IMR-90 (cell line): ENCODE measurements at regions not wholly inside any gene's neighbourhood (a gene's known extent, or its start where the extent isn't known, plus 50 kb on each side); places are given as distances from the start of the nearest gene placed in this dataset.

ENCODE experiments used
- ATAC-seq: fragments of 200-7000 bp; cut with Tn5 transposase; 2 replicates; pipeline ENCODE4 v1.9.1; 2020; ENCODE audit warnings: low read depth, mild to moderate bottlenecking, moderate library complexity
- BruUV-seq: library from RNA; stranded (reverse); fragments of 400-500 nt; replicated peaks from 2 replicates; lab custom pipeline; 2021; lab: Mats Ljungman, UMichigan
- CTCF ChIA-PET: fragments of 300-600 bp; formaldehyde crosslinking; extraction: SDS; loops from one replicate; lab custom pipeline; 2021; ENCODE audit warnings: antibody characterized with exemption; lab: Yijun Ruan, JAX
- POLR2A ChIA-PET: fragments of 300-600 bp; sonication (Branson Sonifier 250); formaldehyde crosslinking; loops from one replicate; lab custom pipeline; 2022; ENCODE audit warnings: antibody characterized with exemption; ENCODE audit not compliant: unreplicated experiment; lab: Charles Lee
- DNase-seq: peaks from one replicate; pipeline ENCODE4 v3.0.0; 2013
- H2AFZ ChIP-seq: replicated peaks from 2 replicates; pipeline ENCODE3; 2013; ENCODE audit warnings: low read length, mild to moderate bottlenecking; ENCODE audit not compliant: poor library complexity
- H2AK5ac ChIP-seq: 2 replicates; pipeline ENCODE4 v1.6.1; 2013; ENCODE audit warnings: low read depth, low read length, inconsistent platforms
- H2AK9ac ChIP-seq: replicated peaks from 2 replicates; pipeline ENCODE3; 2013; ENCODE audit warnings: mild to moderate bottlenecking, low read depth, low read length, moderate library complexity; ENCODE audit not compliant: poor library complexity
- H2BK120ac ChIP-seq: 2 replicates; pipeline ENCODE4 v1.6.1; 2013; ENCODE audit warnings: low read depth, low read length, inconsistent platforms
- H2BK15ac ChIP-seq: 3 replicates; pipeline ENCODE4 v1.6.1; 2013; ENCODE audit warnings: low read depth, low read length, inconsistent platforms
- H2BK20ac ChIP-seq: 2 replicates; pipeline ENCODE4 v1.6.1; 2013; ENCODE audit warnings: low read depth, mild to moderate bottlenecking, inconsistent platforms, low read length, moderate library complexity
- H2BK5ac ChIP-seq: 2 replicates; pipeline ENCODE4 v1.6.1; 2013; ENCODE audit warnings: mild to moderate bottlenecking, low read depth, low read length, inconsistent platforms; ENCODE audit not compliant: poor library complexity, severe bottlenecking
- H3K14ac ChIP-seq: replicated peaks from 2 replicates; pipeline ENCODE4 v1.6.1; 2013; ENCODE audit warnings: low read depth, low read length, inconsistent platforms
- H3K18ac ChIP-seq: 2 replicates; pipeline ENCODE4 v1.6.1; 2013; ENCODE audit warnings: low read depth, low read length, control low read depth
- H3K23ac ChIP-seq: 2 replicates; pipeline ENCODE4 v1.6.1; 2013; ENCODE audit warnings: low read depth, low read length, inconsistent platforms
- H3K27ac ChIP-seq: 2 replicates; pipeline ENCODE4 v1.5.1; 2013; ENCODE audit warnings: mild to moderate bottlenecking, control low read depth, low read length; ENCODE audit not compliant: insufficient read depth
- H3K27me3 ChIP-seq: 2 replicates; pipeline ENCODE4 v1.6.1; 2013; ENCODE audit warnings: low read length; ENCODE audit not compliant: control insufficient read depth, insufficient read depth
- H3K36me3 ChIP-seq: 2 replicates; pipeline ENCODE4 v1.6.1; 2013; ENCODE audit warnings: low read length, mixed read lengths; ENCODE audit not compliant: control insufficient read depth, insufficient read depth
- H3K4ac ChIP-seq: 2 replicates; pipeline ENCODE4 v1.6.1; 2013; ENCODE audit warnings: low read depth, low read length, inconsistent platforms
- H3K4me1 ChIP-seq: 2 replicates; pipeline ENCODE4 v1.6.1; 2013; ENCODE audit warnings: low read length, mixed read lengths; ENCODE audit not compliant: control insufficient read depth, insufficient read depth
- H3K4me2 ChIP-seq: 2 replicates; pipeline ENCODE4 v1.6.1; 2013; ENCODE audit warnings: low read depth, mild to moderate bottlenecking, control low read depth, low read length, moderate library complexity
- H3K4me3 ChIP-seq: 2 replicates; pipeline ENCODE4 v1.5.1; 2013; ENCODE audit warnings: low read depth, mild to moderate bottlenecking, control low read depth, low read length, moderate library complexity; ENCODE audit not compliant: insufficient read depth
- H3K56ac ChIP-seq: 2 replicates; pipeline ENCODE4 v1.6.1; 2013; ENCODE audit warnings: low read length, inconsistent platforms; ENCODE audit not compliant: insufficient read depth; ENCODE audit errors: extremely low read depth
- H3K79me1 ChIP-seq, 2 experiments: 2 replicates each; pipeline ENCODE4 v1.6.1; 2013; ENCODE audit warnings: low read length in 2 of 2, inconsistent platforms in 1 of 2, low read depth in 1 of 2
- H3K9ac ChIP-seq: 2 replicates; pipeline ENCODE4 v1.6.1; 2013; ENCODE audit warnings: low read depth, low read length, control low read depth
- H3K9me1 ChIP-seq: 2 replicates; pipeline ENCODE4 v1.6.1; 2013; ENCODE audit warnings: low read length, inconsistent platforms; ENCODE audit not compliant: insufficient read depth
- H3K9me3 ChIP-seq: 2 replicates; pipeline ENCODE4 v1.6.1; 2013; ENCODE audit warnings: low read length; ENCODE audit not compliant: control insufficient read depth, insufficient read depth
- H4K20me1 ChIP-seq: 2 replicates; pipeline ENCODE4 v1.6.1; 2013; ENCODE audit warnings: low read length, inconsistent platforms; ENCODE audit not compliant: insufficient read depth
- H4K5ac ChIP-seq: 2 replicates; pipeline ENCODE4 v1.6.1; 2013; ENCODE audit warnings: mild to moderate bottlenecking, low read depth, low read length, control low read depth
- H4K8ac ChIP-seq, 2 experiments: 2 replicates each; pipeline ENCODE4 v1.6.1; 2013; ENCODE audit warnings: low read depth in 2 of 2, low read length in 2 of 2, control low read depth in 1 of 2, inconsistent platforms in 1 of 2
- H4K91ac ChIP-seq: 2 replicates; pipeline ENCODE4 v1.6.1; 2013; ENCODE audit warnings: low read depth, low read length, inconsistent platforms; ENCODE audit not compliant: insufficient read depth
- CEBPB ChIP-seq: IDR thresholded peaks from 2 replicates; pipeline ENCODE4 v1.6.1; 2012; ENCODE audit warnings: low read depth, low read length, improper control_type of control experiment
- MAFK ChIP-seq: IDR thresholded peaks from 2 replicates; pipeline ENCODE4 v1.6.1; 2012; ENCODE audit warnings: low read depth, low read length, improper control_type of control experiment
- WGBS, 2 experiments: methylation state at CpG; one replicate each; pipeline versions ENCODE4 v1.1.5 to v1.1.7; 2013; ENCODE audit warnings: missing lambda C conversion rate in 2 of 2; ENCODE audit not compliant: insufficient read length in 1 of 2; ENCODE audit errors: extremely low coverage in 2 of 2; 5-methylcytosine and 5-hydroxymethylcytosine counted together
- dilution Hi-C: fragments of 300-500 bp; cut with HindIII; formaldehyde crosslinking; loops from one replicate; pipeline ENCODE4 v1.14.3; 2018; ENCODE audit warnings: low sequenced_read_pairs; ENCODE audit not compliant: unreplicated experiment
- in situ Hi-C: fragments of 300-500 bp; cut with MboI; formaldehyde crosslinking; loops from 3 replicates; pipeline ENCODE4 v1.14.3; 2019; ENCODE audit warnings: low sequenced_read_pairs, inconsistent platforms, mixed read lengths
- intact Hi-C: fragments of 100-400 bp; cut with micrococcal nuclease; formaldehyde crosslinking; loops from 2 replicates; pipeline ENCODE4 v1.10.0; 2022

DNA sequence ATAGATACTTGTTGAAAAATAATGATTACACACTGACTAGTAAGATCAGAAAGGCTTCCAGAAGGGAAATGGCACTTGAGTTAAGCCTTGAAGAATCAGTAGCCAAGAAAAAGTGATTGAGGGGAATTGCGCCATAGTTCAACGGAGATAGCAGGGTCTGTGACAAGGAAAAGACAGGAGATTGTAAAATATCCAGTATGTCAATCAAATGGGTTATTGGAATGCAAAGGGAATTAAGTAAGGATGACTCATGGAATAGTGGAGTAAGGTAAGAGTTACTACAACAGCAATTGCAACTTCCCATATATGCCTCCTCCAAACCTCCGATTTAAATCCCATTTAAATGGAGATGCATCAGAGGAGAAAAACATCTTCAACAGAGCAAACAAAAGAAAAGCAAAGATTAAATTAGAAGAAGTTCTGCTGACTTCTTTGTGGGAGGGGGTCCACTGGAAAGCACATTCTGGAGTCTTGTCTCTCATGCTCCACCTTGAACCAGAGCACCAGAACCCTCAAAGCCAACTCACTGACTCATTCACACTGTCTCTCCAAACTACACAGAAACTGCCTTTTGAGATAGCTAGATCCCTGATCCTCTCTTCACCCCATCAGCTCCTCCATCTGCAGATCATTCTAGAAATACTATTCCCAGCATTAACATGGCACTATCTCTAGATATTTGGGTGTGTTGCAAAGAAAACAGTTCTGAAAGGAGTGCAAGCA lies 138.2 kb downstream of the NUAK1 start:
- 100% methylated on average over 1 of the region's 3 CpGs; no CpG with 5 or more reads in 1 of the 2 experiments for WGBS, 2 experiments
- intact Hi-C loops, result no loop called here

More for the DNA sequence above, 138.2 kb downstream of the NUAK1 start:
- Histone ChIP-seq H3K56ac (no peak overlapping the region), H3K4me2 (no peak overlapping the region), H2BK20ac (no peak overlapping the region), H2AK9ac (no peak overlapping the region), H4K8ac (no peak overlapping the region), H3K4me1 (no peaks in the 10 kb centered on the region), H3K27ac (no peak overlapping the region), H3K9me3 (no peaks in the 10 kb centered on the region; the same call in 1 of the 2 replicates), H2BK120ac (no peak overlapping the region), H3K79me1 (no peaks in the 10 kb centered on the region), H2BK15ac (no peak overlapping the region), H3K9me1 (no peaks in the 10 kb centered on the region; the same call in 1 of the 2 replicates), H3K9ac (no peak overlapping the region), H4K20me1 (no peaks in the 10 kb centered on the region), H3K14ac (no peak overlapping the region), H3K4me3 (no peak overlapping the region), H3K4ac (no peak overlapping the region), H2AFZ (no peak overlapping the region), H3K36me3 (no peaks in the 10 kb centered on the region), H4K91ac (no peak overlapping the region), H2AK5ac (no peak overlapping the region), H4K5ac (no peak overlapping the region), H2BK5ac (no peak overlapping the region), H3K27me3 (no peaks in the 10 kb centered on the region; the same call in 1 of the 2 replicates), H3K23ac (no peak overlapping the region), H3K18ac (no peak overlapping the region)
- ChIA-PET CTCF (no interaction called here), POLR2A (no interaction called here)
- BruUV-seq, result no TSS peak
- dilution Hi-C loops, result no loop called here
- in situ Hi-C loops, result no loop called here
- peak; percentile 79 for TF ChIP-seq CEBPB
- no peak for TF ChIP-seq MAFK
- ATAC-seq (no peak), DNase-seq (no peak)
